Stimulated activated naive CD8-positive, alpha-beta T cell treated with anti-CD3 and anti-CD28 coated beads, Interleukin-15, amount 100 ng/mL, for 72 hours (primary cell): ENCODE measurements at regions not wholly inside any gene's neighbourhood (a gene's known extent, or its start where the extent isn't known, plus 50 kb on each side); places are given as distances from the start of the nearest gene placed in this dataset.
A peak's percentile ranks its signal among the peaks of the same experiment; 100 is the strongest.
"Not testable (repeated sequence)": the region's sequence is repeated elsewhere in the genome, so short reads cannot be mapped to it uniquely, and the experiment has no call there.

Experiments
- ATAC-seq: fragments of 150-1000 bp; cut with Tn5 transposase; 2 replicates; pipeline ENCODE4 v1.10.0; 2021; ENCODE audit warnings: mild to moderate bottlenecking, moderate library complexity
- DNase-seq, 2 donors: peaks; one replicate each; pipeline ENCODE4 v3.0.0; 2021 to 2022
- H3K27ac Mint-ChIP-seq, 2 donors: one replicate each; pipeline ENCODE4 v1.8.0; 2022; ENCODE audit warnings: mild to moderate bottlenecking in 2 of 2, mixed read lengths in 2 of 2, moderate library complexity in 2 of 2
- H3K27me3 Mint-ChIP-seq: one replicate; pipeline ENCODE4 v1.8.0; 2022; ENCODE audit warnings: mixed read lengths
- H3K4me1 Mint-ChIP-seq: one replicate; pipeline ENCODE4 v1.8.0; 2022; ENCODE audit warnings: mild to moderate bottlenecking, mixed read lengths
- H3K4me3 Mint-ChIP-seq, 2 donors: one replicate each; pipeline ENCODE4 v1.8.0; 2022; ENCODE audit warnings: mild to moderate bottlenecking in 2 of 2, mixed read lengths in 2 of 2, moderate library complexity in 1 of 2
- H3K9me3 Mint-ChIP-seq, 2 donors: one replicate each; pipeline ENCODE4 v1.8.0; 2022; ENCODE audit warnings: mixed read lengths in 2 of 2

GRCh38 chr10:118956802-118957442 is 72.6 kb upstream of the NANOS1 start:
- H3K27ac Mint-ChIP-seq, result peak overlapping the region in 1 of 2 donors; percentile 39
- peaks cover 7% of the 10 kb centered on the region for H3K4me1 Mint-ChIP-seq
- DNase-seq (no peak), ATAC-seq (peak; percentile 5)
- H3K4me3 Mint-ChIP-seq, result no peak overlapping the region
- no peaks in the 10 kb centered on the region for H3K9me3 Mint-ChIP-seq
- peaks cover 23% of the 10 kb centered on the region for H3K27me3 Mint-ChIP-seq

GRCh38 chr10:118957443-118957825 is 72.1 kb upstream of the NANOS1 start:
- ATAC-seq, result no peak
- Mint-ChIP-seq H3K4me3 (no peak overlapping the region), H3K4me1 (peaks cover 7% of the 10 kb centered on the region), H3K9me3 (no peaks in the 10 kb centered on the region), H3K27ac (no peak overlapping the region), H3K27me3 (peaks cover 19% of the 10 kb centered on the region)
- no peak for DNase-seq

- no peaks in the 10 kb centered on the region for H3K9me3 Mint-ChIP-seq
- H3K27me3 Mint-ChIP-seq, result peaks cover 15% of the 10 kb centered on the region
- peaks cover 7% of the 10 kb centered on the region for H3K4me1 Mint-ChIP-seq
- H3K27ac Mint-ChIP-seq, result no peak overlapping the region
- no peak overlapping the region for H3K4me3 Mint-ChIP-seq
- no peak for DNase-seq
- ATAC-seq, result no peak
Observed at GRCh38 chr10:118957966-118958365, 71.5 kb upstream of the NANOS1 start.

- DNase-seq (no peak), ATAC-seq (no peak)
- H3K4me1 Mint-ChIP-seq, result peaks cover 7% of the 10 kb centered on the region
- no peaks in the 10 kb centered on the region for H3K9me3 Mint-ChIP-seq
- no peak overlapping the region for H3K4me3 Mint-ChIP-seq
- no peak overlapping the region for H3K27ac Mint-ChIP-seq
- H3K27me3 Mint-ChIP-seq, result peaks cover 16% of the 10 kb centered on the region
Observed at GRCh38 chr10:118958559-118958958, 71.0 kb upstream of the NANOS1 start.

- DNase-seq (no peak), ATAC-seq (no peak)
- Mint-ChIP-seq H3K27ac (no peak overlapping the region), H3K9me3 (peaks cover 0 to 4% of the 10 kb centered on the region in 2 donors), H3K4me1 (peaks cover 7% of the 10 kb centered on the region), H3K4me3 (no peak overlapping the region), H3K27me3 (peaks cover 22% of the 10 kb centered on the region)
Observed at GRCh38 chr10:118958984-118959925, 70.3 kb upstream of the NANOS1 start.

- ATAC-seq, result no peak
- Mint-ChIP-seq H3K27me3 (peaks cover 25% of the 10 kb centered on the region), H3K4me1 (peaks cover 7% of the 10 kb centered on the region), H3K4me3 (no peak overlapping the region), H3K9me3 (peaks cover 0 to 7% of the 10 kb centered on the region in 2 donors), H3K27ac (no peak overlapping the region)
- DNase-seq, result no peak
Observed at GRCh38 chr10:118960157-118961090, 69.1 kb upstream of the NANOS1 start.

GRCh38 chr10:118961436-118961835 is 68.1 kb upstream of the NANOS1 start:
- Mint-ChIP-seq H3K9me3 (peaks cover 0 to 7% of the 10 kb centered on the region in 2 donors), H3K27me3 (peaks cover 34% of the 10 kb centered on the region), H3K27ac (no peak overlapping the region), H3K4me1 (peaks cover 7% of the 10 kb centered on the region), H3K4me3 (no peak overlapping the region)
- ATAC-seq (no peak), DNase-seq (no peak)

- not testable (repeated sequence) for H3K27ac Mint-ChIP-seq
Observed at GRCh38 chr10:118962331-118962868, 67.1 kb upstream of the NANOS1 start.

GRCh38 chr10:118963341-118963740 is 66.2 kb upstream of the NANOS1 start:
- peaks cover 0 to 7% of the 10 kb centered on the region in 2 donors for H3K9me3 Mint-ChIP-seq
- peaks cover 7% of the 10 kb centered on the region for H3K4me1 Mint-ChIP-seq
- ATAC-seq, result no peak
- no peak overlapping the region for H3K27ac Mint-ChIP-seq
- peaks cover 52% of the 10 kb centered on the region for H3K27me3 Mint-ChIP-seq
- no peak for DNase-seq
- H3K4me3 Mint-ChIP-seq, result no peak overlapping the region

More at GRCh38 chr10:118962331-118962868, 67.1 kb upstream of the NANOS1 start:
- not testable (repeated sequence) for ATAC-seq, H3K4me1 Mint-ChIP-seq, H3K4me3 Mint-ChIP-seq, DNase-seq, H3K9me3 Mint-ChIP-seq
- H3K27me3 Mint-ChIP-seq, result peaks cover 44% of the 10 kb centered on the region

GRCh38 chr10:118963933-118964332 is 65.6 kb upstream of the NANOS1 start:
- DNase-seq (no peak), ATAC-seq (no peak)
- no peak overlapping the region for H3K27ac Mint-ChIP-seq
- peaks cover 0 to 7% of the 10 kb centered on the region in 2 donors for H3K9me3 Mint-ChIP-seq
- H3K27me3 Mint-ChIP-seq, result peaks cover 57% of the 10 kb centered on the region
- H3K4me3 Mint-ChIP-seq, result no peak overlapping the region
- peaks cover 7% of the 10 kb centered on the region for H3K4me1 Mint-ChIP-seq

GRCh38 chr10:118964476-118964875 is 65.0 kb upstream of the NANOS1 start:
- H3K27me3 Mint-ChIP-seq, result peaks cover 62% of the 10 kb centered on the region
- H3K4me1 Mint-ChIP-seq, DNase-seq, H3K27ac Mint-ChIP-seq, H3K9me3 Mint-ChIP-seq, ATAC-seq, H3K4me3 Mint-ChIP-seq: not testable (repeated sequence)

- Mint-ChIP-seq H3K4me1 (peaks cover 7% of the 10 kb centered on the region), H3K4me3 (no peak overlapping the region), H3K27ac (no peak overlapping the region), H3K27me3 (peaks cover 62% of the 10 kb centered on the region), H3K9me3 (peaks cover 0 to 7% of the 10 kb centered on the region in 2 donors)
- no peak for ATAC-seq
- DNase-seq, result no peak
Observed at GRCh38 chr10:118965096-118965495, 64.4 kb upstream of the NANOS1 start.

- ATAC-seq (no peak), DNase-seq (no peak)
- Mint-ChIP-seq H3K27ac (no peak overlapping the region), H3K4me1 (peaks cover 7% of the 10 kb centered on the region), H3K9me3 (peaks cover 0 to 7% of the 10 kb centered on the region in 2 donors), H3K27me3 (peaks cover 62% of the 10 kb centered on the region), H3K4me3 (no peak overlapping the region)
Observed at GRCh38 chr10:118965645-118966044, 63.9 kb upstream of the NANOS1 start.

- no peak overlapping the region for H3K4me3 Mint-ChIP-seq
- ATAC-seq (no peak), DNase-seq (no peak)
- peaks cover 62% of the 10 kb centered on the region for H3K27me3 Mint-ChIP-seq
- H3K9me3 Mint-ChIP-seq, result peaks cover 0 to 7% of the 10 kb centered on the region in 2 donors
- H3K27ac Mint-ChIP-seq, result no peak overlapping the region
- peaks cover 6% of the 10 kb centered on the region for H3K4me1 Mint-ChIP-seq
Observed at GRCh38 chr10:118966076-118966849, 63.3 kb upstream of the NANOS1 start.
